ENCODE measurements at regions not wholly inside any gene's neighbourhood (a gene's known extent, or its start where the extent isn't known, plus 50 kb on each side); places are given as distances from the start of the nearest gene placed in this dataset. TPM values are rescaled to one million over a fixed set of nuclear protein-coding genes. Genes with fewer than 3 reads are reported as not detected.
"Not testable (repeated sequence)": the region's sequence is repeated elsewhere in the genome, so short reads cannot be mapped to it uniquely, and the experiment has no call there.

- Histone ChIP-seq H3K36me3 (no peaks in the 10 kb centered on the region), H3K4me1 (no peaks in the 10 kb centered on the region), H3K27ac (no peak overlapping the region), H3K4me3 (no peak overlapping the region), H3K9me3 (no peaks in the 10 kb centered on the region), H3K27me3 (no peaks in the 10 kb centered on the region)
- TF ChIP-seq POLR2A (IDR thresholded peaks at IDR 0.05) (no peak), CTCF (IDR thresholded peaks at IDR 0.05) (no peak)
- DNase-seq, result no peak
- intact Hi-C loops (cut with DNase I; ENCODE audit: low total_unique reads), result no loop called here
Observed at GRCh38 chr16:58797137-58797801, 63.2 kb upstream of the GOT2 start.

- H3K4me1 ChIP-seq, result no peaks in the 10 kb centered on the region
- H3K9me3 ChIP-seq, result no peaks in the 10 kb centered on the region
- DNase-seq, result no peak
- no peaks in the 10 kb centered on the region for H3K27me3 ChIP-seq
- TF ChIP-seq POLR2A (IDR thresholded peaks at IDR 0.05) (no peak), CTCF (IDR thresholded peaks at IDR 0.05) (no peak)
- H3K27ac ChIP-seq, result no peak overlapping the region
- H3K36me3 ChIP-seq, result no peaks in the 10 kb centered on the region
- H3K4me3 ChIP-seq, result no peak overlapping the region
- intact Hi-C loops (cut with DNase I; ENCODE audit: low total_unique reads), result no loop called here
Observed at GRCh38 chr16:58793366-58793765, 59.2 kb upstream of the GOT2 start.

GRCh38 chr16:58792188-58792587 is 58.1 kb upstream of the GOT2 start:
- Histone ChIP-seq H3K36me3 (no peaks in the 10 kb centered on the region), H3K27ac (no peak overlapping the region), H3K9me3 (no peaks in the 10 kb centered on the region), H3K4me1 (no peaks in the 10 kb centered on the region), H3K27me3 (no peaks in the 10 kb centered on the region), H3K4me3 (no peak overlapping the region)
- intact Hi-C loops (cut with DNase I; ENCODE audit: low total_unique reads), result no loop called here
- TF ChIP-seq CTCF (IDR thresholded peaks at IDR 0.05), result no peak
- TF ChIP-seq POLR2A (IDR thresholded peaks at IDR 0.05), result no peak
- no peak for DNase-seq

- H3K9me3 ChIP-seq; DNase-seq; H3K27me3 ChIP-seq; H3K36me3 ChIP-seq; H3K4me1 ChIP-seq; intact Hi-C loops (cut with DNase I; ENCODE audit: low total_unique reads); H3K27ac ChIP-seq; H3K4me3 ChIP-seq: not testable (repeated sequence)
Observed at GRCh38 chr16:58790816-58791557, 56.9 kb upstream of the GOT2 start.

- Histone ChIP-seq H3K9me3 (no peaks in the 10 kb centered on the region), H3K4me1 (no peaks in the 10 kb centered on the region), H3K4me3 (no peak overlapping the region), H3K27ac (no peak overlapping the region), H3K27me3 (no peaks in the 10 kb centered on the region), H3K36me3 (no peaks in the 10 kb centered on the region)
- intact Hi-C loops (cut with DNase I; ENCODE audit: low total_unique reads), result no loop called here
- DNase-seq, result no peak
- no peak for TF ChIP-seq POLR2A (IDR thresholded peaks at IDR 0.05)
- no peak for TF ChIP-seq CTCF (IDR thresholded peaks at IDR 0.05)
Observed at GRCh38 chr16:58789351-58789750, 55.2 kb upstream of the GOT2 start.

Small RNAs in the stretch of these regions (small RNA-seq; reads per million reads assigned to genes)
- gene AC018554.2 (not detected), gene AC092121.1 (not detected), gene RF00017 (not detected), gene RNU4-58P (not detected), gene RPS27P27 (not detected)

Measured in uterus (tissue), 3 donors.